Testis (tissue), 2 donors: ENCODE measurements at regions not wholly inside any gene's neighbourhood (a gene's known extent, or its start where the extent isn't known, plus 50 kb on each side); places are given as distances from the start of the nearest gene placed in this dataset.

ENCODE experiments used
- CTCF ChIP-seq, 3 experiments: fragments of 450-650 bp in 2 of 3; fragments of 200-600 bp in 1 of 3; sonication (generic) in 1 of 3; IDR thresholded peaks; one replicate each; pipeline ENCODE4 v1.5.1; 2016 to 2019; ENCODE audit warnings: antibody characterized with exemption in 3 of 3, mild to moderate bottlenecking in 2 of 3, moderate library complexity in 1 of 3
- POLR2A ChIP-seq: fragments of 450-650 bp; IDR thresholded peaks from one replicate; pipeline ENCODE4 v1.6.1; 2017; ENCODE audit warnings: antibody characterized with exemption, mild to moderate bottlenecking, moderate library complexity

GRCh38 chr1:186534401-186534800, 73.5 kb upstream of the PDC start:
- TF ChIP-seq CTCF (IDR thresholded peaks at IDR 0.05) (no peak), POLR2A (no peak)
